Suprapubic skin (tissue), 4 donors: ENCODE measurements at regions not wholly inside any gene's neighbourhood (a gene's known extent, or its start where the extent isn't known, plus 50 kb on each side); places are given as distances from the start of the nearest gene placed in this dataset.

Source experiments
- DNase-seq, 2 donors: peaks; one replicate each; pipeline ENCODE4 v3.0.0-alpha.2; 2019; ENCODE audit warnings: low spot score in 2 of 2
- H3K27ac ChIP-seq: fragments of 200-600 bp; sonication (generic); one replicate; pipeline ENCODE4 v1.5.1; 2019
- H3K27me3 ChIP-seq: fragments of 200-600 bp; sonication (generic); one replicate; pipeline ENCODE4 v1.5.1; 2019
- H3K36me3 ChIP-seq: fragments of 200-600 bp; sonication (generic); one replicate; pipeline ENCODE4 v1.5.1; 2019
- H3K4me1 ChIP-seq: fragments of 200-600 bp; sonication (generic); one replicate; pipeline ENCODE4 v1.5.1; 2019
- H3K4me3 ChIP-seq: fragments of 200-600 bp; sonication (generic); one replicate; pipeline ENCODE4 v1.5.1; 2019; ENCODE audit warnings: mild to moderate bottlenecking
- H3K9me3 ChIP-seq: fragments of 200-600 bp; sonication (generic); one replicate; pipeline ENCODE4 v1.5.1; 2019
- EP300 ChIP-seq: sonication (generic); formaldehyde crosslinking; IDR thresholded peaks from one replicate; pipeline ENCODE4 v1.6.1; 2017; ENCODE audit warnings: antibody characterized with exemption
- POLR2A ChIP-seq, 2 donors: fragments of 450-650 bp; IDR thresholded peaks; one replicate each; pipeline ENCODE4 v1.6.1; 2017; ENCODE audit warnings: antibody characterized with exemption in 2 of 2, mild to moderate bottlenecking in 2 of 2, moderate library complexity in 2 of 2
- POLR2AphosphoS5 ChIP-seq, 3 donors: sonication (generic); formaldehyde crosslinking; IDR thresholded peaks; one replicate each; pipeline ENCODE4 v1.6.1; 2017; ENCODE audit warnings: antibody characterized with exemption in 3 of 3
- WGBS: methylation state at CpG from one replicate; pipeline ENCODE4 v1.1.5; 2018; 5-methylcytosine and 5-hydroxymethylcytosine counted together
- TF ChIP-seq, protein P1 (sequence below), 2 donors: fragments of 200-600 bp in 1 of 2; fragments of 450-650 bp in 1 of 2; sonication (generic) in 1 of 2; IDR thresholded peaks; one replicate each; pipeline ENCODE4 v1.5.1; 2016 to 2019; ENCODE audit warnings: antibody characterized with exemption in 2 of 2, mild to moderate bottlenecking in 1 of 2, moderate library complexity in 1 of 2

DNA sequence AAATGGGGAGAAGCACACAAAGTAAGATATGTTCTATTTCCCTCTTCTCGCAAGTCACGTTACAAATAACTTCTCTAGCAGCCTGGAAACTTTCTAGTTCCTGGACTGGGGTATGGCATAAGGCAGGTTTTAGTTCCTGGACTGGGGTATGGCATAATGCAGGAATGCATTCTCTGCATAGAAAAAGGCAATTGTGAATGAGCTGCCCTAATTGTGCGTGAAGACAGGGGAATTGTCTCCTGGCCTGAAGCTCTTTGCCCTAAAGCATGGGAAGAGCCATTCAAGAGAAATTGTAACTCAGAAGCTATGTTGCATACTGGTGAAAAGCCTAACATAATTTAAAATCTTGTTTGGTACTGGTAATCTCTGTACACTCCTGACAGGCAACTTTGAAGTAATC lies 54.3 kb upstream of the CBLB start:
- no peaks in the 10 kb centered on the region for H3K36me3 ChIP-seq
- H3K4me3 ChIP-seq, result no peak overlapping the region
- H3K9me3 ChIP-seq, result no peaks in the 10 kb centered on the region
- DNase-seq, result no peak
- no peaks in the 10 kb centered on the region for H3K27me3 ChIP-seq
- 99% methylated on average over 3 of the region's 3 CpGs for WGBS
- H3K4me1 ChIP-seq, result no peaks in the 10 kb centered on the region
- H3K27ac ChIP-seq, result no peak overlapping the region
- TF ChIP-seq POLR2AphosphoS5 (IDR thresholded peaks at IDR 0.05) (no peak), POLR2A (IDR thresholded peaks at IDR 0.05) (no peak), EP300 (no peak)
- TF ChIP-seq, protein P1, sequence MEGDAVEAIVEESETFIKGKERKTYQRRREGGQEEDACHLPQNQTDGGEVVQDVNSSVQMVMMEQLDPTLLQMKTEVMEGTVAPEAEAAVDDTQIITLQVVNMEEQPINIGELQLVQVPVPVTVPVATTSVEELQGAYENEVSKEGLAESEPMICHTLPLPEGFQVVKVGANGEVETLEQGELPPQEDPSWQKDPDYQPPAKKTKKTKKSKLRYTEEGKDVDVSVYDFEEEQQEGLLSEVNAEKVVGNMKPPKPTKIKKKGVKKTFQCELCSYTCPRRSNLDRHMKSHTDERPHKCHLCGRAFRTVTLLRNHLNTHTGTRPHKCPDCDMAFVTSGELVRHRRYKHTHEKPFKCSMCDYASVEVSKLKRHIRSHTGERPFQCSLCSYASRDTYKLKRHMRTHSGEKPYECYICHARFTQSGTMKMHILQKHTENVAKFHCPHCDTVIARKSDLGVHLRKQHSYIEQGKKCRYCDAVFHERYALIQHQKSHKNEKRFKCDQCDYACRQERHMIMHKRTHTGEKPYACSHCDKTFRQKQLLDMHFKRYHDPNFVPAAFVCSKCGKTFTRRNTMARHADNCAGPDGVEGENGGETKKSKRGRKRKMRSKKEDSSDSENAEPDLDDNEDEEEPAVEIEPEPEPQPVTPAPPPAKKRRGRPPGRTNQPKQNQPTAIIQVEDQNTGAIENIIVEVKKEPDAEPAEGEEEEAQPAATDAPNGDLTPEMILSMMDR (IDR thresholded peaks at IDR 0.05), result no peak

DNA sequence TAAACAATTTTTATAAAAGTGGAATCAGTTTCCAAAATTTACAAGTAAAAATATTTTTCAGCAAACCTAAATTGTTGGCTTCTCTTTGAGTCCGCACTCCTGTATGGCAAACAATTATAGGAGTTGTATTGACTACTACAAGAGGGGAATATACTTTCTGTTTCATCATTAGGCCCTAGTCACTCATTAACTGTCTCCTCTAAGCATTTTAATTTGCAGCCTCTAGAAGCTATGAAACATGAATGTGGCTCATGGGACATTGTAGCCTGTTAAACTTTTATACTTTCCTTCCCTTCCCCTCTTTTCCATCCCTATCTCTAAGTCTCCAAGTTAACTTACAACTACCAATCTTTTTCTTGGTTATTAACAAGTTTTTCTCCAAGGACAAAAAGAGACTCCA lies 58.9 kb upstream of the CBLB start:
- H3K4me3 ChIP-seq, result no peak overlapping the region
- no peak overlapping the region for H3K27ac ChIP-seq
- H3K4me1 ChIP-seq, result no peaks in the 10 kb centered on the region
- no peaks in the 10 kb centered on the region for H3K36me3 ChIP-seq
- 94% methylated on average over 1 of the region's 1 CpG for WGBS
- no peak for TF ChIP-seq POLR2A (IDR thresholded peaks at IDR 0.05)
- no peak for DNase-seq
- H3K9me3 ChIP-seq, result no peaks in the 10 kb centered on the region
- no peaks in the 10 kb centered on the region for H3K27me3 ChIP-seq

DNA sequence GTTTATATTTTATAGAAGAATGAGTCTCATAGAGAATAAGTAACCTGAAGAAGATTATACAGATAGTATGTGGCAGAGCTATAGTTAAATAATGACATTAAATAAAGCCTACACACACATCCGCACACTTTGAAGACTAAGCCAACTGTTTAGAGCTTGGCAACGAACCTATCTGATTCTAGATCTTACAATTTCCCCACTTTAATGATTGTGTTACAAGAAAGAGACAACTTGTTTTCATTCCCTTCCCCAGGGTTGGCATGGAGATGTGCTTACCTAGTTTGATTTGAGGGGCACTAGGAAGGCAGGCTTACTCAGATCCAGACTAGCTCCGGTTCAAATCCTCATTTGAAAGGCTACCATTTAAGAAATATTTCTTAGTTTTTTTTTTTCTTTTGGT lies 61.9 kb upstream of the CBLB start:
- TF ChIP-seq, protein P1 (IDR thresholded peaks at IDR 0.05), result no peak
- TF ChIP-seq POLR2A (IDR thresholded peaks at IDR 0.05), result no peak
- no peak for TF ChIP-seq POLR2AphosphoS5 (IDR thresholded peaks at IDR 0.05)
- TF ChIP-seq EP300, result no peak
- DNase-seq, result no peak

DNA sequence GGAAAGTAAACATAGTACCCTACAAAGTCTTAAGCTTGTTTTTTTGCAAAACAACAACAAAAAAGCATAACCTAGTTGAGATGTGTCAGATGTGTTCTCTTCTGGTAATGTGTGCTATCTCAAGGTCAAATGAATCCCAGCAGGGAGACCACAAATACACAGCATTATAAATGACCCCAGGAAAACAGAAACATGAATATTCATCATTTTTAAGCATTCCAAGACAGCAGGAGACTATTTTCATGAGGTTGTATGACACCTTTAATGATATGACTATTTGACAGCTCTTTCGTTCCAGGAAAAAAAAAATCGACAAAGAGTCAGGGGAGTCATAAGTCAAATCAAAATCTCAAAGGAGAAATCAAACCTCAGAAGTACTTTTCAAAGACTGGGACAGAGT lies 62.7 kb upstream of the CBLB start:
- Histone ChIP-seq H3K4me1 (no peaks in the 10 kb centered on the region), H3K9me3 (no peaks in the 10 kb centered on the region), H3K4me3 (no peak overlapping the region), H3K36me3 (no peaks in the 10 kb centered on the region), H3K27me3 (no peaks in the 10 kb centered on the region), H3K27ac (no peak overlapping the region)
- 44% methylated on average over 2 of the region's 2 CpGs for WGBS
- no peak for TF ChIP-seq POLR2AphosphoS5 (IDR thresholded peaks at IDR 0.05)
- TF ChIP-seq EP300, result no peak
- TF ChIP-seq, protein P1 (IDR thresholded peaks at IDR 0.05), result no peak
- no peak for TF ChIP-seq POLR2A (IDR thresholded peaks at IDR 0.05)
- no peak for DNase-seq

More for the DNA sequence above, 61.9 kb upstream of the CBLB start:
- 53% methylated on average over 3 of the region's 3 CpGs for WGBS
- Histone ChIP-seq H3K36me3 (no peaks in the 10 kb centered on the region), H3K9me3 (no peaks in the 10 kb centered on the region), H3K4me1 (no peaks in the 10 kb centered on the region), H3K27me3 (no peaks in the 10 kb centered on the region), H3K27ac (no peak overlapping the region), H3K4me3 (no peak overlapping the region)

DNA sequence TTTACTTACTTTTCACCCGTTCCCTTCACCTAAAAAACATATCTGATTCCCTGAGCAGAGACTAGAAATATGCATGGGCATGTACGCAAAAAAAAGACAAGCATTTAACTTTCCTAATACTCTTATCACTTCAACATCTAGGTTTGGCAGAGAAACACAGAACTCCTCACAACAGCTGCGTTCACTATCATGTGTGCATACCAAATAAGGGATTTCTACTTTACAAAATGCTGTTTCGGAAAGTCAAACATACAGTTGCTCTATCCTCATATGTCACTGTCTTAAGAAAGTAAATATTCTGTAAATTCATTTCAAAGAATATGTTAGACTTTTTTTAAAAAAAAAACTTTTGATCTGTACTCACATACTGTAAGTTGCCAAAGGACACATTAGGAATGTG lies 65.1 kb upstream of the CBLB start:
- Histone ChIP-seq H3K27ac (no peak overlapping the region), H3K27me3 (no peaks in the 10 kb centered on the region), H3K36me3 (no peaks in the 10 kb centered on the region), H3K4me1 (peaks cover 11% of the 10 kb centered on the region), H3K9me3 (no peaks in the 10 kb centered on the region), H3K4me3 (no peak overlapping the region)
- 53% methylated on average over 4 of the region's 4 CpGs for WGBS
- no peak for TF ChIP-seq POLR2AphosphoS5 (IDR thresholded peaks at IDR 0.05)
- TF ChIP-seq POLR2A (IDR thresholded peaks at IDR 0.05), result no peak
- TF ChIP-seq EP300, result no peak
- TF ChIP-seq, protein P1 (IDR thresholded peaks at IDR 0.05), result no peak
- no peak for DNase-seq

DNA sequence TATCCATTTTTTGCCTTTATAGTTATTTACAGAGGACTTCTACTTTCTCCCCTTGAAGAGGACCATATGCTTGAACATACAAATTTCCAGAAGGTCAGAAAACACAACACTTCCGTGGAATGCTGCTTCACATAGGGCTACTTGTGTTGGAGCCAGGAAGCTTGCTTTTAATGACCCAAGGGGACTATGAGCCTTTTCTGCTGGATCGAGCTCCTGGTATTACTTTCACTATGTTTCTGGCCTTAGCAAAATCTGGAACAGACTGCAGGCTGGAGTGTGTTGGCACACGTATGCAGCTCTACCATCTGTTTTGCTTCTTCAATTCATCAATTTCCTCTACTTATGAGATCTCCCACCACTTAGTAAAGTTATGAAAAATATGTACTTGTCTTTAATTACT lies 69.3 kb upstream of the CBLB start:
- 13% methylated on average over 3 of the region's 3 CpGs for WGBS
- Histone ChIP-seq H3K4me1 (peaks cover 11% of the 10 kb centered on the region), H3K36me3 (no peaks in the 10 kb centered on the region), H3K9me3 (no peaks in the 10 kb centered on the region), H3K27ac (no peak overlapping the region), H3K4me3 (no peak overlapping the region), H3K27me3 (no peaks in the 10 kb centered on the region)
- no peak for DNase-seq
- TF ChIP-seq EP300 (no peak), POLR2A (IDR thresholded peaks at IDR 0.05) (no peak), POLR2AphosphoS5 (IDR thresholded peaks at IDR 0.05) (no peak)
- TF ChIP-seq, protein P1 (IDR thresholded peaks at IDR 0.05), result no peak
